IMR-90 (cell line): ENCODE measurements at regions not wholly inside any gene's neighbourhood (a gene's known extent, or its start where the extent isn't known, plus 50 kb on each side); places are given as distances from the start of the nearest gene placed in this dataset.

ENCODE experiments used
- ATAC-seq: fragments of 200-7000 bp; cut with Tn5 transposase; 2 replicates; pipeline ENCODE4 v1.9.1; 2020; ENCODE audit warnings: low read depth, mild to moderate bottlenecking, moderate library complexity
- BruUV-seq: library from RNA; stranded (reverse); fragments of 400-500 nt; replicated peaks from 2 replicates; lab custom pipeline; 2021; lab: Mats Ljungman, UMichigan
- CTCF ChIA-PET: fragments of 300-600 bp; formaldehyde crosslinking; extraction: SDS; loops from one replicate; lab custom pipeline; 2021; ENCODE audit warnings: antibody characterized with exemption; lab: Yijun Ruan, JAX
- POLR2A ChIA-PET: fragments of 300-600 bp; sonication (Branson Sonifier 250); formaldehyde crosslinking; loops from one replicate; lab custom pipeline; 2022; ENCODE audit warnings: antibody characterized with exemption; ENCODE audit not compliant: unreplicated experiment; lab: Charles Lee
- DNase-seq: peaks from one replicate; pipeline ENCODE4 v3.0.0; 2013
- H2AFZ ChIP-seq: replicated peaks from 2 replicates; pipeline ENCODE3; 2013; ENCODE audit warnings: low read length, mild to moderate bottlenecking; ENCODE audit not compliant: poor library complexity
- H2AK5ac ChIP-seq: 2 replicates; pipeline ENCODE4 v1.6.1; 2013; ENCODE audit warnings: low read depth, low read length, inconsistent platforms
- H2AK9ac ChIP-seq: replicated peaks from 2 replicates; pipeline ENCODE3; 2013; ENCODE audit warnings: mild to moderate bottlenecking, low read depth, low read length, moderate library complexity; ENCODE audit not compliant: poor library complexity
- H2BK120ac ChIP-seq: 2 replicates; pipeline ENCODE4 v1.6.1; 2013; ENCODE audit warnings: low read depth, low read length, inconsistent platforms
- H2BK15ac ChIP-seq: 3 replicates; pipeline ENCODE4 v1.6.1; 2013; ENCODE audit warnings: low read depth, low read length, inconsistent platforms
- H2BK20ac ChIP-seq: 2 replicates; pipeline ENCODE4 v1.6.1; 2013; ENCODE audit warnings: low read depth, mild to moderate bottlenecking, inconsistent platforms, low read length, moderate library complexity
- H2BK5ac ChIP-seq: 2 replicates; pipeline ENCODE4 v1.6.1; 2013; ENCODE audit warnings: mild to moderate bottlenecking, low read depth, low read length, inconsistent platforms; ENCODE audit not compliant: poor library complexity, severe bottlenecking
- H3K14ac ChIP-seq: replicated peaks from 2 replicates; pipeline ENCODE4 v1.6.1; 2013; ENCODE audit warnings: low read depth, low read length, inconsistent platforms
- H3K18ac ChIP-seq: 2 replicates; pipeline ENCODE4 v1.6.1; 2013; ENCODE audit warnings: low read depth, low read length, control low read depth
- H3K23ac ChIP-seq: 2 replicates; pipeline ENCODE4 v1.6.1; 2013; ENCODE audit warnings: low read depth, low read length, inconsistent platforms
- H3K27ac ChIP-seq: 2 replicates; pipeline ENCODE4 v1.5.1; 2013; ENCODE audit warnings: mild to moderate bottlenecking, control low read depth, low read length; ENCODE audit not compliant: insufficient read depth
- H3K27me3 ChIP-seq: 2 replicates; pipeline ENCODE4 v1.6.1; 2013; ENCODE audit warnings: low read length; ENCODE audit not compliant: control insufficient read depth, insufficient read depth
- H3K36me3 ChIP-seq: 2 replicates; pipeline ENCODE4 v1.6.1; 2013; ENCODE audit warnings: low read length, mixed read lengths; ENCODE audit not compliant: control insufficient read depth, insufficient read depth
- H3K4ac ChIP-seq: 2 replicates; pipeline ENCODE4 v1.6.1; 2013; ENCODE audit warnings: low read depth, low read length, inconsistent platforms
- H3K4me1 ChIP-seq: 2 replicates; pipeline ENCODE4 v1.6.1; 2013; ENCODE audit warnings: low read length, mixed read lengths; ENCODE audit not compliant: control insufficient read depth, insufficient read depth
- H3K4me2 ChIP-seq: 2 replicates; pipeline ENCODE4 v1.6.1; 2013; ENCODE audit warnings: low read depth, mild to moderate bottlenecking, control low read depth, low read length, moderate library complexity
- H3K4me3 ChIP-seq: 2 replicates; pipeline ENCODE4 v1.5.1; 2013; ENCODE audit warnings: low read depth, mild to moderate bottlenecking, control low read depth, low read length, moderate library complexity; ENCODE audit not compliant: insufficient read depth
- H3K56ac ChIP-seq: 2 replicates; pipeline ENCODE4 v1.6.1; 2013; ENCODE audit warnings: low read length, inconsistent platforms; ENCODE audit not compliant: insufficient read depth; ENCODE audit errors: extremely low read depth
- H3K79me1 ChIP-seq, 2 experiments: 2 replicates each; pipeline ENCODE4 v1.6.1; 2013; ENCODE audit warnings: low read length in 2 of 2, inconsistent platforms in 1 of 2, low read depth in 1 of 2
- H3K9ac ChIP-seq: 2 replicates; pipeline ENCODE4 v1.6.1; 2013; ENCODE audit warnings: low read depth, low read length, control low read depth
- H3K9me1 ChIP-seq: 2 replicates; pipeline ENCODE4 v1.6.1; 2013; ENCODE audit warnings: low read length, inconsistent platforms; ENCODE audit not compliant: insufficient read depth
- H3K9me3 ChIP-seq: 2 replicates; pipeline ENCODE4 v1.6.1; 2013; ENCODE audit warnings: low read length; ENCODE audit not compliant: control insufficient read depth, insufficient read depth
- H4K20me1 ChIP-seq: 2 replicates; pipeline ENCODE4 v1.6.1; 2013; ENCODE audit warnings: low read length, inconsistent platforms; ENCODE audit not compliant: insufficient read depth
- H4K5ac ChIP-seq: 2 replicates; pipeline ENCODE4 v1.6.1; 2013; ENCODE audit warnings: mild to moderate bottlenecking, low read depth, low read length, control low read depth
- H4K8ac ChIP-seq, 2 experiments: 2 replicates each; pipeline ENCODE4 v1.6.1; 2013; ENCODE audit warnings: low read depth in 2 of 2, low read length in 2 of 2, control low read depth in 1 of 2, inconsistent platforms in 1 of 2
- H4K91ac ChIP-seq: 2 replicates; pipeline ENCODE4 v1.6.1; 2013; ENCODE audit warnings: low read depth, low read length, inconsistent platforms; ENCODE audit not compliant: insufficient read depth
- CEBPB ChIP-seq: IDR thresholded peaks from 2 replicates; pipeline ENCODE4 v1.6.1; 2012; ENCODE audit warnings: low read depth, low read length, improper control_type of control experiment
- CHD1 ChIP-seq: IDR thresholded peaks from 2 replicates; pipeline ENCODE4 v1.6.1; 2012; ENCODE audit warnings: low read depth, low read length, improper control_type of control experiment
- ELK1 ChIP-seq: fragments of 150-350 bp; IDR thresholded peaks from 2 replicates; pipeline ENCODE4 v1.6.1; 2016; ENCODE audit warnings: low read depth, mild to moderate bottlenecking, low read length, moderate library complexity, borderline replicate concordance
- MAFK ChIP-seq: IDR thresholded peaks from 2 replicates; pipeline ENCODE4 v1.6.1; 2012; ENCODE audit warnings: low read depth, low read length, improper control_type of control experiment
- MXI1 ChIP-seq: IDR thresholded peaks from 2 replicates; pipeline ENCODE4 v1.6.1; 2012; ENCODE audit warnings: low read depth, mild to moderate bottlenecking, low read length, moderate library complexity, borderline replicate concordance
- POLR2A ChIP-seq: IDR thresholded peaks from 2 replicates; pipeline ENCODE4 v1.6.1; 2012; ENCODE audit warnings: mild to moderate bottlenecking, low read depth, low read length
- RCOR1 ChIP-seq: IDR thresholded peaks from 2 replicates; pipeline ENCODE4 v1.6.1; 2012; ENCODE audit warnings: mild to moderate bottlenecking, low read length, improper control_type of control experiment; ENCODE audit not compliant: insufficient replicate concordance
- RFX5 ChIP-seq: IDR thresholded peaks from 2 replicates; pipeline ENCODE4 v1.8.0; 2012; ENCODE audit warnings: low read depth, mild to moderate bottlenecking, low read length, moderate library complexity
- USF2 ChIP-seq: fragments of 150-350 bp; IDR thresholded peaks from 2 replicates; pipeline ENCODE4 v1.6.1; 2017; ENCODE audit warnings: mild to moderate bottlenecking, antibody characterized with exemption, low read length, low read depth
- WGBS, 2 experiments: methylation state at CpG; one replicate each; pipeline versions ENCODE4 v1.1.5 to v1.1.7; 2013; ENCODE audit warnings: missing lambda C conversion rate in 2 of 2; ENCODE audit not compliant: insufficient read length in 1 of 2; ENCODE audit errors: extremely low coverage in 2 of 2; 5-methylcytosine and 5-hydroxymethylcytosine counted together
- dilution Hi-C: fragments of 300-500 bp; cut with HindIII; formaldehyde crosslinking; loops from one replicate; pipeline ENCODE4 v1.14.3; 2018; ENCODE audit warnings: low sequenced_read_pairs; ENCODE audit not compliant: unreplicated experiment
- in situ Hi-C: fragments of 300-500 bp; cut with MboI; formaldehyde crosslinking; loops from 3 replicates; pipeline ENCODE4 v1.14.3; 2019; ENCODE audit warnings: low sequenced_read_pairs, inconsistent platforms, mixed read lengths
- intact Hi-C: fragments of 100-400 bp; cut with micrococcal nuclease; formaldehyde crosslinking; loops from 2 replicates; pipeline ENCODE4 v1.10.0; 2022

DNA sequence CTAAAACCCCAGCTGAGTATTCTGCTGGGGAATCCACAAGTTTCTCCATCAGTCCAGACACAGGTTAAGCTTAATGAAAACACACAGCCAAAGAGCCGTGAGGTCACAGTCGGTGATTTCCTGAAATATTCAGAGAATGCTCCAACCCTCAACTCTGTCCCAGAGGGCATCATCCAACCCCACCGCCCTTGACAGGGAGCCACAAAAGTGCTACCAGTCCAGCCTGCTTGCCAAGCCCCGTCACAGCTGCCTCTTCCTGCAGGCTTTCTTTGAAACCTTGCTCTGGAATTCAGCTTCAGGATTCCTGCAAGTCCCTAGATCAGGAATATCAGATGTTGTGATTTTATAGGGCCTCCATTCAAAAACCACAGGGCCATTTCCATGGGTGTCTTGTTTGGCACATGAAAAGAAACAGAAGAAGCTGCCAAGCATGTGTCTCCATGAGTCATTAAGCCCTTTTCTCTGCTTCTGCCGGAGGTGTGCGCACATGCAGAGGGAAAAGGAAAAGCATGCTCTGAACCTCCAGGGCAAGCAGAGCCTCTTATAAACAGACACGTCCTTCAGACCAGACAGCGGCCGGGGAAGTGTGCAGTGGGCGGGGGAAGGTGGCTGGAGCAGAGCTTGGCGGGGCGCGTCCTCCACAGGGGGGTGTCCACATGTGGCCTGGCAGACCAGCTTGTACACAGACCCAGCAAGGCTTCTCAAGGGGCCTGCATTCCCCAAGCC, 164.7 kb downstream of the KATNAL1 start (continued):
- TF ChIP-seq MAFK (no peak), CHD1 (no peak)

GRCh38 chr13:30141775-30142485, 165.4 kb downstream of the KATNAL1 start:
- H3K36me3 ChIP-seq: no peaks in the 10 kb centered on the region
- peak overlapping the region; percentile 75 for H2BK120ac ChIP-seq
- intact Hi-C loops (no loop called here), in situ Hi-C loops (loop anchor here (25.0 kb wide), 1 partner anchor 895 kb away; no protein-coding TSS in a partner anchor), dilution Hi-C loops (no loop called here)
- 100% methylated on average over 2 of the region's 6 CpGs; no CpG with 5 or more reads in 1 of the 2 experiments for WGBS, 2 experiments
- peaks cover 15% of the 10 kb centered on the region for H3K9me1 ChIP-seq
- peak overlapping the region; percentile 64; the same call in 2 of the 3 replicates for H2BK15ac ChIP-seq
- peak overlapping the region; percentile 61 for H2BK20ac ChIP-seq
- H3K18ac ChIP-seq: peak overlapping the region; percentile 68
- TF ChIP-seq USF2 (no peak), MXI1 (no peak), ELK1 (no peak), RCOR1 (peak; percentile 95), CEBPB (no peak), POLR2A (no peak), RFX5 (no peak)
- no peak overlapping the region for H2AK9ac ChIP-seq
- H4K8ac ChIP-seq: peak overlapping the region in 1 of 2 experiments; percentile 56; a peak in 2 of 4 replicates
- H3K14ac ChIP-seq: no peak overlapping the region
- H2AK5ac ChIP-seq: peak overlapping the region; percentile 81; the same call in 1 of the 2 replicates
- peaks cover 17% of the 10 kb centered on the region for H3K4me1 ChIP-seq
- peak overlapping the region; percentile 64 for H3K27ac ChIP-seq
- 0 out of 2 replicates have a peak overlapping the region, but pooled peaks have one; percentile 13 for H3K4me2 ChIP-seq
- no peak overlapping the region for H3K4me3 ChIP-seq
- POLR2A ChIA-PET: no interaction called here
- peak overlapping the region; percentile 34 for H3K4ac ChIP-seq
- H4K91ac ChIP-seq: peak overlapping the region; percentile 56; the same call in 1 of the 2 replicates
- CTCF ChIA-PET: interaction anchor here (0.7 to 3.0 kb wide), 3 partner anchors 10 to 444 kb away, joined by 3 to 24 read pairs (median 3); no protein-coding TSS in a partner anchor
- no peak overlapping the region for H3K56ac ChIP-seq
- no peak overlapping the region for H3K23ac ChIP-seq
- H2BK5ac ChIP-seq: peak overlapping the region; percentile 61
- peak overlapping the region; percentile 7; the same call in 1 of the 2 replicates for H4K5ac ChIP-seq
- no peak overlapping the region for H2AFZ ChIP-seq
- no TSS peak for BruUV-seq
- ATAC-seq (no peak), DNase-seq (no peak)
- no peaks in the 10 kb centered on the region for H3K79me1 ChIP-seq
- H3K9me3 ChIP-seq: peaks cover 5% of the 10 kb centered on the region
- H3K9ac ChIP-seq: no peak overlapping the region
- H4K20me1 ChIP-seq: peaks cover 16% of the 10 kb centered on the region
- no peaks in the 10 kb centered on the region for H3K27me3 ChIP-seq
